Stimulated activated CD8-positive, alpha-beta memory T cell treated with anti-CD3 and anti-CD28 coated beads, Interleukin-2, amount 100 ng/mL, for 48 hours (primary cell): ENCODE measurements at regions not wholly inside any gene's neighbourhood (a gene's known extent, or its start where the extent isn't known, plus 50 kb on each side); places are given as distances from the start of the nearest gene placed in this dataset.

ENCODE experiments used
- DNase-seq, 2 donors: peaks; one replicate each; pipeline ENCODE4 v3.0.0-alpha.2; 2020; ENCODE audit warnings: low read depth in 2 of 2

DNA sequence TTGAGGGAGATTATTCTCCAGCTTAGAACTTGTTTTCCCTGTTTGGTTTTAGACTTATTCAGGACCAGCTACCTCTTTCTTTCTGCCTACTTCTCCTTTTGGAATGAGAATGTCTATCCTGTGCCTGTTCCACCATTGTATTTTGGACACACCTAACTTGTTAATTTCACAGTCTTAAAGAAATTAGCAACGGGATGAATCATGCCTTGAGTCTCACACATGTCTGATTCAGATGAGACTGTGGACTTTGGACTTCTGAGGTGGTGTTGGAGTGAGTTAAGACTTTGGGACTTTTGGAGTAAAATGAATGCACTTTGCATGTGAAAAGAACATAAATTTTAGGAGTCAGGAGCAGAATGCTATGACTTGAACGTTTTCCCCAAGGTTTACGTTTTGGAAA is 581.4 kb downstream of the CDH11 start:
- no peak for DNase-seq

DNA sequence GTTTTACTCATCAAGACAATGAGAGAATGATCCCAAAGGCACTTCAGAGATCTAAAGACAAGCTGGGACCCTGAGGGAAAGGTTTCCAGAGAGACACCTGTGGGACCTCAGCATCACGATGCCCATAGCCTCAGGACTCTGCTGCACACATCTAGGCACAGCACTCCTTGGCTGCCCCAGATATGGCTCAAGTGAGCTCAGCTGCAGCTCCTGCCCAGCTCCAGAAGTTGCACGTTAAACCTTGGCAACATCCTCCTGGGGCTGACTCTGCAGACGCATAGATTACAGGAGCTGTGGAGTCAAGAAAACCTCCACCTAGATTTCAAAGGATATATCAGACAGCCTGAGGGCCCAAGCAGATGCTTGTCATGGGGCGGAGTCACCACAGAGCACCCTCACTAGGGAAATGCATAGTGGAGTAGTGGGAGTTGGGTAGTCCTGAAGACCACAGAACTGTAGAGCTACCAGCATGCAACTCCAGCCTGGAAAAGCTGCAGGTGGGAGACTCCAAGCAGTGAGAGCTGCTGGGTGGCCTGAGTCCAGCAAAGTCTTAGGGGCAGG is 582.0 kb downstream of the CDH11 start:
- no peak for DNase-seq

DNA sequence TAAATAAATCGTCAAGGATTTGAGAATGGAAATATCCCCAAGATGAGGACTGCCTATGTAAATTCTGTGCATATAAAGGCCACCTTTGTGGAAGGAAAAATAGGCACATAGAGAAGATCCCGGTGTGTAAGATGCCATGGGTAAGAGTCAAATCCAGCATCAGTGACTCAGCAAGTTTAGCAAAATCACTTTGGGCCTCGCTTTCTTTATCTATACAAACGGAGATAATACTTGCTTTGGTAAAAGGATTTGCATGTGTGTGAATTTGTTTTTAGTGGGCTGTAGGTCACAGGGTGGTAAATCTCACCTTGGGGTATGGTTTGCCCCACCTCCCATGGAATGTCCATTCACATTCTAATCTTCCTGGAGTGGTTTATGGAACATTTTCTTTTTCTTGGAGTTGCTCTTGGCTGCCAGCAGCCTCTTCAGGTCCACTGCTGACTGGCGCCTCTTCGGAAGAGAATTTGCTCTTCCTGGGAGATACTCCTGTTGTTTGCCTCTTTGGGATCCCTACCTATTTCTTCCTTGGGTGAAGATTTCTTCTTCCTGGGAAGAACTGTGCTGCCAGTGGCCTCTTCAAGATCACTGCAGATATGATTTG is 587.6 kb downstream of the CDH11 start:
- DNase-seq, result no peak

DNA sequence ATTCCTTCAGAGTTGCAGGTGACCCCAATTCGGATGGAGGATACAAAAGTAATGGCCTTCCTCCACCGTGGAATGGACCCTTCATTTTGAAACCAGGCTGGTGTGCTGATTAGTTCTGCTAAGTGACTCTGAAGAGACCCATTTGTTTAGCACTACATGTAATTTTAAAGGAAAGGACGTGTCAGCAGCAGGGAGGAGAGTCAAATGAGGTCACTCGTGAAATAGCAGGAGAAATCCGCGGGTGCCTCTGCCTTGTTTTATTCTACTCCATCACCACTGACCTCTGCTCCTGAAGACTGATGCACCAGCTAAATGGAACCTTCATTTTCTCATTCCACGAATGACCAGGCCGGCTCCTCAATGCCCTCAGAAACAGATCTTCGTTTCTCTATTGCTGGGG is 589.2 kb downstream of the CDH11 start:
- no peak for DNase-seq

DNA sequence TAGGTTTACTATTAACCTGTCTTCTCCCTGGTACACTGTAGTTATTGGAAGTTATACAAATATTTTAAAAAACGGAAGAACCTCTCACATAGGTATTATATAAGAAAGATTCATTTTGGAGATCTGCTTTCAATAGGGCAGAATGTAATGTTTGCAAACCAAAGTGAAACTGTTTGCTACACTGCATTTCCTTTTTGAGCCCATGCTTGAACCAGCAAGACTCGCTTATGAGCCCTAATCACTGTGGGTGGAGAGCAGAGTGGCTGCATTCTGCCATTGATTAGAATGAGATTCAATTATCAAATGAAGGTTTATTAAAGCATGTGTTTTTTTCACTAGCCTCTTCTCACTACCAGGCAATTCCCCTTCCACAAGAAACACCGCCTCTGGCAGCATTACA is 589.7 kb downstream of the CDH11 start:
- DNase-seq, result no peak

DNA sequence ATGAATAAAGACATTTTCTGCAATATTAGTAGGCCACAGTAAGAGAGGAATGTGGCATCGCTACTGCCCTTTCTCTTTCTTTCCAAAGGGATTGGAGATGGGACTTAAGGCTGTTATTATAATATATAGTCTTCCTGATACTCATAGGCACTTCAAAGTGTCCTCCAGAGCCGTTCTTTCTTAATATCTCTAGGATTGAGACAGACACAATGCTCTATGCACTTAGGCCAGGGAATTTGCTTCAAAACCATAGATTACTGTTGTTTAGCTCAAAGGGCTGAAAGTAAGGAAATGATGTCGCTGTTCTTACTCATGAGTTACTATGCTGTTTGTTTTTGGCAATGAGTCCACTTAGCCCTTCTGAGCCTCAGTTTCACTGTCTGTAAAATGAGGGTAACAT is 590.5 kb downstream of the CDH11 start:
- no peak for DNase-seq

DNA sequence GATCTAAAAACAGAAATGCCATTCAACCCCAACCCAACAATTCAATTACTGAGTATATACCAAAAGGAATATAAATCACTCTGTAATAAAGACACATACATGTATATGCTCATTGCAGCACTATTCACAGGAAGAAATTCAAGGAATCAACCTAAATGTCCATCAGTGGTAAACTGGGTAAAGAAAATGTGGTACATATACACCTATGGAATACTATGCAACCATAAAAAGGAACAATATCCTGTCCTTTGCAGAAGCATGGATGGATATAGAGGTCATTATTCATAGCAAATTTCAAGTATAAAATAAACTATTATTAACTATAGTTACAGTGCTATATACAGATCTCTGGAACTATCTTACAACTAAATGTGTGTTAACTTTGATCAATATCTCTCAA is 599.3 kb downstream of the CDH11 start:
- no peak for DNase-seq

DNA sequence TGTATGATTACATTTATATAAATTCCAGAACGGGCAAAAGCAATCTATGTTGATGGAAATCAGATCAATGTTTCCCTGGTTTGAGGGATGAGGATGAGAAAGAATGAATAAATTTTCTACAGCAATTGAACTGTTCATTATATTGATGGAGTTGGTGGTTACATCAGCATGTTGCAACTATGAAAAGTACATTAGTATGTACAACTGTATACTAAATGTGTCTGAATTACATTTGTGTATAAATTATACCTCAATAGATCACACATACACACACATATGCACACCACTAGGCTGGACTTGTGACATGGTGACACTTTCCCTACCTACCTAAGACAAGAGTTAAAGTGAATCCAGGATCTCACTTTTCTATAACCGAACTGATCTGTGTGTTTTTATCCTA is 608.0 kb downstream of the CDH11 start:
- no peak for DNase-seq

DNA sequence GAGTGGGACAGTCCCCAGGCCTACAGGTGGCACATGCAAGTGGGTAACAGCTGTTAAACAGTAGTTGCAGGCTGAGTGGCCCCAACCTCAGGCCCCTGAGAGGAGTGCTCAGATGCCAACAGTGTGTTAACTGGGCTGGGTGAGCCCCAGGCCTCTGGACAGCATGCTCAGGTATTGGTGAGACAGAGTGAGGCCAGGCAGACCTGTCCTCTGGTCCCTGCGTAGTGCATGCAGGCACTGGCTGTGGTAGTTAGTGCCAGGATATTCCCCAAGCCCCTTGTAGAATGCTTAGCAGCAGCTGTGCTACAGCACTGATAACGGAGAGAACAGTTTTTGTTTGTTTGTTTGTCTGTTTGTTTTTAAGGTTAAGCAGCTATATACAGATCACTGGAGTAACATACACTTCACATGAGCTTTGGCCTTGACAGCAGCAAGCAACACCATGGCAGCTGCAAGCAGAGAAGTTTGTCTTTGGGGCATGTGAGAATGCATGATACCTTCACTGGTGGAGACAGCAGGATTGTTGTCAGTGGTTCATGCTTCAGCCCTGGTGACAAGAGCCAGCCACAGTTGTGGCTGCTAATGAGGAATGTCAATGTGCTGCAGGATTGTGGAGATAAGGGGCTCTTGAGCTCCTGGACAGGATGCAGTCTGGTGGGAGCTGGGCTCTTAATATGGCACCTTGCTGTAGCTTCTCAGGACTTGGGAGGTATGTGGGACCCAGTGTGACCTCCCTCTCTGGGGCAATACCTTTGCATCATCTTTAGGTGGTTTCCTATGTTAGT is 614.4 kb downstream of the CDH11 start:
- no peak for DNase-seq

DNA sequence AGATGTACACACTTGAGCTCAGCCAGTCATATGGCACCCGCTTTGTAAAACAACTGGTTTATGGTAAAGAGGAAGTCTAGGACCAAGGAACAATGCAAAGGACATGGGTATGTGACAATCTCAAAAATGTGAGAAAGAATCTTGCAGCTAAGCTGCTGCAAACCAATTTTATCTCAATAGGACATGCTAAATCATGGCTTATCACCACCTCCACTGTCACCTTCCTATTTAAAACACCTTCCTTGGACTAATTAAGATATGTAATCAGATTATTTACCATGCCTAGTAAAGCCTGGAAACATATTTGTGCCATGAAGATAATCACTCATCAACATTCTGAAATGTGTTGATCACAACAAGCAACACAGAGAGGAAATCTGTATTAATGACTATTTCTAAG is 622.7 kb downstream of the CDH11 start:
- no peak for DNase-seq

DNA sequence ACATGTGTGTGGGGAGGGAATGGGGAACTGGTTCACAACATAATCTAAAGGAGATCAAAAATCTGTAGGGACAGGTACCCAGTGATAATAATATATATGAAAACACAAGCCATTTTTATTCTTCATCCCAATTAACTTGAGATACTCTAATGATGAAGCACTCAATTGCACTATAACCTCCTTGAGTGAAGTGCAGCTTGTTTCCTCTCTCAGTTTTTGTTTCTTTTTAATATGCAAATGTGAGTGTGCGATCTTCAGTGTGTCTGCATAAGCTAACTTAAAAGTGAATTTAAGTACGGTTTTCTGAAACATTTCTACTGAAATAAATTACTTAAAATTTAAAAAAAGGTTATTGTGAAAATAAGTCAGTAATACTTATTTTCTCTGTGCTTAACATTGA is 623.5 kb downstream of the CDH11 start:
- no peak for DNase-seq

DNA sequence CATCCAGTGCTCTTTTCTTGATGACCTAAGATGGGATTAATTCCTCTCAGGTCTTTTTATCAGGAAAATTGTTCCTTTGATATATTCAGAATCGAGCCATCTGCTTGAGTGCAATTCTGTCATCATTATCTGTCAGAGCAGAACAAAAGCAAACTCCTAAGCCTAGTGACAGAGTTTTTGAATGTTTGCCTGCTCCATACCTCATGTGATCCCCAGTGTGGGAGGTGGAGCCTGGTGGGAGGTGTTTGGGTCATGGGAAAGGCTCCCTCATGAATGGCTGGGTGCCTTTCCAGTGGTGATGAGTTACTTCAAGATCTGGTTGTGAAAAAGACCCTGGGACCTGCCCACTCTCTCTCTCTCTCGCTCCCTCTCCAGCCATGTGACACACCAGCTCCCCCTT is 628.2 kb downstream of the CDH11 start:
- no peak for DNase-seq

DNA sequence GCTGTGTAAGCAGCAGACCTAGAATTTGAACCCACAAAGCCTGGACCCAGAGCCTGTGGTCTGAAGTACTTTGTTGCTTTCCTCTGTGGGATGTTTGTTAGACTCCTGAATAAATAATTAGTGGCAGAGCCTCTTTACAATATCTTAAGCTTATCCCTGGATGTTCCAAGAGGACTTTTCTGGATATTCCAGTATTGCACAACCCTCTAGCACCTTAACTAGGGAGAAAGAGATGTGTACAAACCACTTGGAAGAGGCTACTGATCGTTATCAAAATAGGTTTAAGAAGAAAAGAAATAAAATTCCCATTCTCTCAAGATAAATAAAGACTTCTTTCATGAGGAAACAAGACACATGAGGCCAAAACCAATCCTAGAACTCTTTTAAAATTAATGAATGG is 632.4 kb downstream of the CDH11 start:
- DNase-seq, result no peak

DNA sequence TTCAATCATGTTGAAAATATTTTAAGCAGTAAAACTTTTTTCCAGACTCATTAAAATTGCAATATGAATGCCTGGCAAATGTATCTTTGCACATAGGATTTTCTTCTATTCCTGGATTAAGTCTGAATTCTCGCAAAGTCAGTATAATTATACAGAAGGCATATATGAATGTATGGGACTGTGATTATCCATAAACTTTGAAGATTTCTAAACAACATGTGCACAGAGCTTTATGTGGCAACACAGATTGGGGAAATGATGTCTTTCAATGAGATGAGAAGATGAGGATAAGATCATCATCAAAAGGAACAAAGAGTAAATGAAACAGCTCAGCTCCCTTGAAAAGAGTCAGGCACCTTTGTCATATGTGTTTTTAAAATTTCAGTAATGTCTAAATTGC is 635.3 kb downstream of the CDH11 start:
- DNase-seq, result no peak

DNA sequence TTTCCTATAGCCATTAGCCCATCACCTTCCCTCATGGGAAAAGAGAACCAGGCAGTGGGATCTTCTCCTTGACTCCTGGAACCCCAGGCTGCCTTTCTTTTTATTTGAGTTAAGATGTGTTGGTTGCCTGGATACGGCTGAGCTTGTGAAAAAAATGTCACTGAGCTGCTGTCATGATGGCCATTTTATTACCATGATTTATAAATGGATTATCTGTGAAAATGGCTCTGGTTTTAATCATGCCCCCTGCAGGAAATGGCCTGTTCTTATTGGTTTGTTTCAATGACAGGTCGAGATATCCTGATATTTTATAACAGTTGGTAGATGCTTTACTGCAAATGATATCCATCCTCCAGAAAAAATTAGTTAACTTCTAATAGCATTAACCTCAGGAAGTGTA is 640.4 kb downstream of the CDH11 start:
- DNase-seq, result no peak

DNA sequence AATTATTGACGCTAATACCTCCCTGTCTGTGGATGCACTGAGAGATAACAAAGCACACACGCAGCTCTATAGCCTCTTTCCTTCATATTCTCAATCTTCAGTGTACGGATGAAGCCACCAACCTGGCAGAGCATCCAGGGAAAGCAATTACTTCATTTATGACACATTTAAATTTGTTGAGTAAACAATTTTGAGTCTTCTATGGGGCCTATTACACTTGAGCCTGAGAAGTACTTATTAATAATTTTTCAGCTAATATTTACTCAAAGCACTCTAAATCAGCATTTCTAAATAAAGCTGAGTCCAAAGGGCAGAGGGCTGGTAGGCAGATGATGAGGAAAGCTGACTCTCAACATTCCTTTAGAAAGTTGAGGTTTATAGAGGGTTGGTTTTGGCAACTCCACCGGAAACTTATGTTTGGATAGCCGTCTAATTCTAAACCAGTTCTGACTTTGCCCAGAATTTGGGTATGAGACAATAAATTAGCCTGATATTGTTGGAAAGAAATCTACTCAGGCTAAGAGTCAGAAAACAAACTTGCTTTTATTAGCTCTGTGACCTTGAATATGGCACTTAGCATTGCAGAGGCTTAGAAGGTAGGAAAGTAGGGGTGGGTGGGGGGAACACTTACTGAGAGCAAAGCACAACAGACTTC is 643.5 kb downstream of the CDH11 start:
- DNase-seq, result no peak

DNA sequence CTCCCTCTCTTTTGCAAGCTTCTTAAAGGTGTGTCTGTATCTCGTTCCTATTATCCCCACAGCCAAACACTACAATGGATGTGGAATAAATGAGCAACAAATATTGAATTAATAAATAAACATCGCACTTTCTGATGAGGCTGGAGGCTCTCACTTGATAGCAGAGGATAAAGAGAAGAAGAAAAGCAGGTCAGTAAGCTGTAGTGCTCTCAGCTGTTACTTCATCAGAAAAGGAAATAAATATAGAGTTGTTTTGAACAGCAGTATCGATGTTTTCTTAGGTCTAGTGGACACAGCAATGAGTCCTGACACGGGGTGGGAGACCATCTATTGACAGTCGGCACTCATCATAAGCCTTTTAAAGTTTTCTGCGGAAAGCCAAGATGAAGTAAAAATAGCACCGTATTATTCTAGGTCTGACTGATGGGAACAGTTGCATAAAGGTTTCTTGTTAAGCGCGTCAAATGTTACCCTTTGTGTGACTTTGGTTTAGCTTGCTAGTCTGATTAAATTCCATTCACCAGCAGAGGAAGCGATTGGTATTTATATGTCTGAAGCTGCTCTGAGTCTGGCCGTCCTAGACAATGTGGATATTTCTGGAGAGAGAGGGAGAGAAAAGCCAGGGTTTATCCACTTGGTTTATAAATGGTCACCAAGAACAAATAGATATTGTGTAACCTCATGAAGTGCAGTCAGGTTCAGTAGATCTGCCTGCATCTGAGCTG is 646.1 kb downstream of the CDH11 start:
- DNase-seq, result no peak

DNA sequence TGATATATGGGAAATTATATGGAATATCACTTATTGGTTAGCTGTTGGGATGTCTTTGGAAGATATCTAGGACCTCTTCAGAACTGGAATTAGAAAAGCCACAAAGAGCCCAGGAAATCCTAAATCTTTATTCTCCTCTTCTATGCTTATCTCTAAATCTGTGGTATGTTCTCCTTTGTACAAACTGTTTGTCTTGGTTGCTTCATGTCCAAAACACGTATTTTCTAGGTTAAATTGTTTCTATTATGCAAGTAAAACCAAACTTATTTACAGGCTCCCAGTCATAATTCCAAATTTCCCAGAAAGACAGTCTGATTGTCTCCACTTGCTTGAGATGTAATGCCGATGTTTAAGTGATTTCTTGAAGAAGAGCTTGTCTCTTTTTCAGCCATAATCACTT is 650.9 kb downstream of the CDH11 start:
- no peak for DNase-seq

DNA sequence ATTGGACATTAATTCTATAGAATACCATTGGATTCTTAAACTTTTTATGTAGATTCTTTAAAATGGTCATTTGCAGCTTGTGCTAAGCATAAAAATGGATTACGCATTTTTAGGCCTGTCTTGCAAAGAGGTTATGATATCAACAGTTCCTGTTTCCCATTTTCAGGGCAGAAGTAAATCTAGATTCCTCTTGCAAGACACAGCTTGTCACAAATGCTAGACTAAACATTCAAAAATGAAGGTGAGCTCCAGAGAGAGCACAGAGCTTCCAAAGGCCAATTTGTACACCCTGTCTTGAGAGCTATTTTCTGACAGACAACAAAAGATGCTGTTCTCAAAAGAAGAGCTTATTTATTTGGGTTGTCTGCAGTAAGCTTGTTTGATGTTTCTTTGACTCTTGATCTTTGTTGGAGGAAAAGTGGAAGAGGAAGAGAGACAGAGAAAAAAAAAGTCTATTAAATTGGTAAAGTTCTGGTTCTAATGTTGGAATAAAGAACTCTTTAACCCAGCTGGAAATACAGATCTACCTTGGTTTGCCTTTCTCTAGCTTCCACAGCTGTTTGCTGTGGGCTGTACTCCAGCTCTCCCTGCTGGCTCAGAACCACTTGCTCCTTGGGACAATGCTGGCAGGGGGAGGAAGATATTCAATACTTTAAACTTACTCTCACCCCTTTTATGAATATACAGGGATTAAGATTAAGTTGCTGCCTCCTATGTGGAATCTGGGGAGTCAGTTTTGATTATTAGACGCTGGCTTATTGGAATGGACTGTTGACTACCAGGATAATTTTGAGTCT is 651.8 kb downstream of the CDH11 start:
- DNase-seq, result no peak

DNA sequence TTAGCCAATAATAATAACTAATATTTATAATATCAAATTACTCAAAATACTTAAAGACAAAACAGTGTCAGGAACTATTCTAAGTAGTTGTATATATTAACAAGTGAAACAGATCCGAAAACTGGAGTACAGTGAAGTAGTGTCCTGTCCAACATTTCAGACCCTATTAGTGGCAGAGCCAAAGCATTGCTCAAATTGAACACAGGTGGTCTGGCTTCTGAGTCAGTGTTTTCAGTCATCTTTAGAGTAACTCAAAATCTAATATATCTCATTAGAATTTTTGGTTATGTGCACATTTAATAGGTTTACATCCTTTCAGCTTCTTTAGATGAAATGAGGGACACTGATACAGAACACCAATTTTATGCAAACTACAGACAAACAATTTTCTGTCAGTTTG is 652.5 kb downstream of the CDH11 start:
- no peak for DNase-seq

DNA sequence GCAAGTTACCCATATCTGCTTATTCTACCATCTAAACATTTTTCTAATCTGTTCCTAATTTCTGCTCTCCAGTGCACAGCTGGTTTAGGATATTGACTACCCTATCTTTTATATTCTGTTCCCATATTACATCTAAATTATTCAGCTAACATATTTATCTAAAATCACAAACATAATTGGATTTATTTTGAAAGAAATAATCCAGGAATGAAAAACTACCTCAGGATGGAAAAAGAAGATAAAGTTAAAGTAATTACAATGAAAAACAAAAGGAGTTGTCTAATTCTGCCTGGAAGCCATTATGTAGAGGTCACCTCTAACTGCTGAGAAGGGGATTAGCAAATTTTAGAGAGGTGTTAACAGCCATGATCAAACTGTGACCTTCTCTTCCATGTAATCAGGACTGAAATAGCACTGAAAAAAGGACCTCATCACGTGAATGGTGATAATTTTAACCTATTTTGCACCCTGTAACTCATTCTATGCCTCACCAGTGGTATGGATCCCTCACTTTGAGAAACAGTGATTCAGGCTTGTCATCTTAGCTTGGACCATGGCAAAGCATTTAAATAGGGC is 653.3 kb downstream of the CDH11 start:
- no peak for DNase-seq
